ENCODE measurements at regions not wholly inside any gene's neighbourhood (a gene's known extent, or its start where the extent isn't known, plus 50 kb on each side); places are given as distances from the start of the nearest gene placed in this dataset.

DNA sequence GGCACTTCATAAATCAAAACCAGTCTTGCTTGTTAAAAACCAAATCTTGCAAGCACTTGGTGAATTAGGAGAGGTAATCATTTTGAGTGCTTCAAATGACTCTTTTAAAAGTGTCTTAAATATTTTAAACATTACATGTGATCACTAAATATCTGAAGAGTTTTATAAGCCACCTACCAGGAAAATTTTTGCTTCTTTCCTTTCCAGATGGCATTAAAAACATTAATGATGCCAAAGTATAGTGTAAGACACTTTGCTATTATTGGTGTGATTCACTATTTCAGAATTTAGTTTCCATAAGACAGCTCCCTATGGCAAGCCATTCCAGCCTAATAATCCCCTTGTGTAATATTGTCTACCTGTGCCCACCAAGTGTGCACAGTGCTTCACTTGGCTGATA is 548.8 kb upstream of the ADAMTS5 start:
- TF ChIP-seq CTCF (IDR thresholded peaks at IDR 0.05; ENCODE audit: low read depth, low read length, poor library complexity, severe bottlenecking): no peak
- no peak for TF ChIP-seq EZH2phosphoT487 (IDR thresholded peaks at IDR 0.05; ENCODE audit: borderline replicate concordance, low read length)
- no peak overlapping the region for H3K27ac ChIP-seq (ENCODE audit: low read depth, low read length)
- no peaks in the 10 kb centered on the region for H3K9me2 ChIP-seq (replicated peaks; ENCODE audit: control insufficient read depth, low read length)
- no peak overlapping the region for H3K4me2 ChIP-seq (ENCODE audit: low read length)
- no peaks in the 10 kb centered on the region for H3F3A ChIP-seq (ENCODE audit: control insufficient read depth, insufficient read depth)
- H3K79me2 ChIP-seq (ENCODE audit: control insufficient read depth, low read length): no peaks in the 10 kb centered on the region
- H4K20me1 ChIP-seq (ENCODE audit: control insufficient read depth, insufficient read depth, low read depth, low read length): no peaks in the 10 kb centered on the region
- H3K27me3 ChIP-seq (ENCODE audit: control insufficient read depth, low read length): no peaks in the 10 kb centered on the region
- no peak overlapping the region for H3K4me3 ChIP-seq (ENCODE audit: low read length)
- H3K9me3 ChIP-seq (ENCODE audit: control insufficient read depth, insufficient read depth, low read length): peaks cover 5% of the 10 kb centered on the region; the same call in 1 of the 2 replicates
- H3K36me3 ChIP-seq (ENCODE audit: control insufficient read depth, low read length): no peaks in the 10 kb centered on the region
- H3K4me1 ChIP-seq (ENCODE audit: control insufficient read depth, low read length): no peaks in the 10 kb centered on the region

DNA sequence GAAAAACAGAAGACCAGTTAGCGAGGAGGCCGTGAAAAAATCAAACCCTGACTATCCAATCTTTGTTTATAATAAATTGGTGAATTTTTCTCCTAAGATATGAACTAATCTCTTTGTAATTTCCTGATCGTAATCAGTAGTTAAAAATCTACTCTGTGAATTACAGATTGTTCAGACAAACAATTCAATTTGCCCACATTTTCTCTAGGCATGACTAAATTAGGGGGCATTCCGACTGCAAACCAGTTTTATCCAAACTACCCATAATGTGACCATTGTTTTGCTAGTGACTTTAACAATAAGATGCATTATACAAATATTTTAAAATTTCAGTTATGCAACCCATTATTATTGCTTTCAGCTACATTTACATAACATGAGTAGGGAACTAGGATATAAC is 546.9 kb upstream of the ADAMTS5 start:
- Histone ChIP-seq H3K79me2 (ENCODE audit: control insufficient read depth, low read length) (no peaks in the 10 kb centered on the region), H3K4me1 (ENCODE audit: control insufficient read depth, low read length) (no peaks in the 10 kb centered on the region), H3K9me3 (ENCODE audit: control insufficient read depth, insufficient read depth, low read length) (peaks cover 5% of the 10 kb centered on the region; the same call in 1 of the 2 replicates), H3K36me3 (ENCODE audit: control insufficient read depth, low read length) (no peaks in the 10 kb centered on the region), H3K27me3 (ENCODE audit: control insufficient read depth, low read length) (no peaks in the 10 kb centered on the region), H3K4me2 (ENCODE audit: low read length) (no peak overlapping the region), H3K27ac (ENCODE audit: low read depth, low read length) (no peak overlapping the region), H4K20me1 (ENCODE audit: control insufficient read depth, insufficient read depth, low read depth, low read length) (no peaks in the 10 kb centered on the region), H3K9me2 (replicated peaks; ENCODE audit: control insufficient read depth, low read length) (no peaks in the 10 kb centered on the region), H3F3A (ENCODE audit: control insufficient read depth, insufficient read depth) (no peaks in the 10 kb centered on the region), H3K4me3 (ENCODE audit: low read length) (no peak overlapping the region)
- TF ChIP-seq EZH2phosphoT487 (IDR thresholded peaks at IDR 0.05; ENCODE audit: borderline replicate concordance, low read length) (no peak), CTCF (IDR thresholded peaks at IDR 0.05; ENCODE audit: low read depth, low read length, poor library complexity, severe bottlenecking) (no peak)

DNA sequence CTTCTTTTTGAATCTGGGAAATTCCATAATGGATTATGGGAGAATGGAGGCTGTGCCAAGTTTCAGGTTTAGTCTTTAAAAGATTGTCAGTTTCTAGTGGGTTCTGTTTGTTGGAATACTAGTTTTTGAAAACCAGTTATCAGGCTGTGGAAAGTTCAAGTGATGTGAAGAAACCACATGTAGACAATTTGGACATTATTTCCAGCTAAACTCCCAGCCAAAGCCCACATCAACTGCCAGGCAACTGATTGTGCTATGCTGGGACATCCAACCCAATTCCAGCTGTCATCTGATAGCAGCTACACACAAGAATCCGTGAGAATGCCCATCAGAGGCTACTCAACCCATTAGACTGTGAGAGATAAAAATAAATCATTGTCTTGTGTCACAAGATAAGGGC is 546.1 kb upstream of the ADAMTS5 start:
- Histone ChIP-seq H3K4me1 (ENCODE audit: control insufficient read depth, low read length) (no peaks in the 10 kb centered on the region), H3K27ac (ENCODE audit: low read depth, low read length) (no peak overlapping the region), H3K4me3 (ENCODE audit: low read length) (no peak overlapping the region), H3K9me3 (ENCODE audit: control insufficient read depth, insufficient read depth, low read length) (peaks cover 5% of the 10 kb centered on the region; the same call in 1 of the 2 replicates), H3K36me3 (ENCODE audit: control insufficient read depth, low read length) (no peaks in the 10 kb centered on the region), H3K79me2 (ENCODE audit: control insufficient read depth, low read length) (no peaks in the 10 kb centered on the region), H4K20me1 (ENCODE audit: control insufficient read depth, insufficient read depth, low read depth, low read length) (no peaks in the 10 kb centered on the region), H3F3A (ENCODE audit: control insufficient read depth, insufficient read depth) (no peaks in the 10 kb centered on the region), H3K27me3 (ENCODE audit: control insufficient read depth, low read length) (no peaks in the 10 kb centered on the region), H3K4me2 (ENCODE audit: low read length) (no peak overlapping the region), H3K9me2 (replicated peaks; ENCODE audit: control insufficient read depth, low read length) (no peaks in the 10 kb centered on the region)
- no peak for TF ChIP-seq EZH2phosphoT487 (IDR thresholded peaks at IDR 0.05; ENCODE audit: borderline replicate concordance, low read length)
- no peak for TF ChIP-seq CTCF (IDR thresholded peaks at IDR 0.05; ENCODE audit: low read depth, low read length, poor library complexity, severe bottlenecking)
